ENCODE measurements at regions not wholly inside any gene's neighbourhood (a gene's known extent, or its start where the extent isn't known, plus 50 kb on each side); places are given as distances from the start of the nearest gene placed in this dataset.

GRCh38 chr7:110386913-110387312 is 704.0 kb upstream of the LRRN3 start:
- TF ChIP-seq CTCF (conservative IDR thresholded peaks at IDR 0.05 in 1 of 2, IDR thresholded peaks at IDR 0.05 in 1 of 2; ENCODE audit: low read depth in 1 of 2, low read length in 2 of 2) = no peak
- no peak for TF ChIP-seq EZH2 (IDR thresholded peaks at IDR 0.05; ENCODE audit: low read length, missing control alignments)

Measured in fibroblast of lung (primary cell).